Lung (tissue), 11 donors: ENCODE measurements at regions not wholly inside any gene's neighbourhood (a gene's known extent, or its start where the extent isn't known, plus 50 kb on each side); places are given as distances from the start of the nearest gene placed in this dataset.
"Not testable (repeated sequence)": the region's sequence is repeated elsewhere in the genome, so short reads cannot be mapped to it uniquely, and the experiment has no call there.

Experiments used
- ATAC-seq: fragments of 200-7000 bp; cut with Tn5 transposase; one replicate; pipeline ENCODE4 v1.9.1; 2020; ENCODE audit warnings: moderate number of reproducible peaks; ENCODE audit not compliant: insufficient read depth, low FRiP score
- DNase-seq, 3 donors: peaks; one replicate each; pipeline ENCODE4 v3.0.0-alpha.2; 2013 to 2017
- H3K27ac ChIP-seq, 2 donors: one replicate each; pipeline ENCODE4 v1.5.1; 2013; ENCODE audit warnings: mild to moderate bottlenecking in 2 of 2, moderate library complexity in 2 of 2, control low read depth in 1 of 2, inconsistent platforms in 1 of 2, low read depth in 1 of 2, low read length in 1 of 2
- H3K27me3 ChIP-seq, 3 donors: one replicate each; pipeline ENCODE4 v1.5.1; 2013; ENCODE audit warnings: low read length in 2 of 3; ENCODE audit not compliant: control insufficient read depth in 3 of 3, insufficient read depth in 3 of 3
- H3K36me3 ChIP-seq, 4 donors: one replicate each; pipeline ENCODE4 v1.5.1; 2013; ENCODE audit warnings: low read length in 4 of 4, mild to moderate bottlenecking in 1 of 4, moderate library complexity in 1 of 4; ENCODE audit not compliant: control insufficient read depth in 4 of 4, insufficient read depth in 4 of 4
- H3K4me1 ChIP-seq, 5 donors: one replicate each; pipeline ENCODE4 v1.5.1; 2013; ENCODE audit warnings: low read length in 5 of 5, mild to moderate bottlenecking in 2 of 5, moderate library complexity in 1 of 5; ENCODE audit not compliant: control insufficient read depth in 5 of 5, insufficient read depth in 5 of 5
- H3K4me3 ChIP-seq: one replicate; pipeline ENCODE4 v1.5.1; 2013; ENCODE audit warnings: mild to moderate bottlenecking, control low read depth, moderate library complexity
- H3K9ac ChIP-seq, 2 donors: one replicate each; pipeline ENCODE4 v1.5.1; 2013; ENCODE audit warnings: low read length in 2 of 2, control low read depth in 1 of 2; ENCODE audit not compliant: insufficient read depth in 1 of 2
- H3K9me3 ChIP-seq, 4 donors: one replicate each; pipeline ENCODE4 v1.5.1; 2013; ENCODE audit warnings: low read length in 3 of 4, mild to moderate bottlenecking in 1 of 4, moderate library complexity in 1 of 4; ENCODE audit not compliant: control insufficient read depth in 4 of 4, insufficient read depth in 3 of 4
- CTCF ChIP-seq: IDR thresholded peaks from 2 replicates; pipeline ENCODE4 v1.5.1; 2012; ENCODE audit warnings: mild to moderate bottlenecking; ENCODE audit errors: control extremely low read depth, extremely low read depth
- WGBS, 2 donors: extraction: QIAGEN DNeasy Blood & Tissue Kit; methylation state at CpG; one replicate each; pipeline ENCODE4 v1.1.7; 2013; 5-methylcytosine and 5-hydroxymethylcytosine counted together
- donor health status: control.
- donor health status: control.
- donor health status: Bipolar disorder and iron deficiency.
- donor health status: healthy.
- donor health status: DM: yes; HTN: yes; CAD: no.

- Histone ChIP-seq H3K4me1 (peaks cover 0 to 6% (median 0%) of the 10 kb centered on the region in 5 donors), H3K9ac (no peak overlapping the region), H3K9me3 (no peaks in the 10 kb centered on the region), H3K4me3 (no peak overlapping the region), H3K27ac (no peak overlapping the region), H3K27me3 (no peaks in the 10 kb centered on the region), H3K36me3 (no peaks in the 10 kb centered on the region)
- no peak for TF ChIP-seq CTCF
- no peak for ATAC-seq
- DNase-seq, result no peak
- 77 to 86% methylated on average over 13 of the region's 13 CpGs for WGBS, 2 donors
Observed at GRCh38 chr1:208349694-208350330, 105.6 kb upstream of the PLXNA2 start.

- 85 to 89% methylated on average over 1 of the region's 1 CpG for WGBS, 2 donors
- Histone ChIP-seq H3K9ac (no peak overlapping the region), H3K36me3 (no peaks in the 10 kb centered on the region), H3K27me3 (no peaks in the 10 kb centered on the region), H3K4me3 (no peak overlapping the region), H3K9me3 (no peaks in the 10 kb centered on the region), H3K4me1 (peaks cover 0 to 6% (median 0%) of the 10 kb centered on the region in 5 donors), H3K27ac (no peak overlapping the region)
- TF ChIP-seq CTCF, result no peak
- no peak for ATAC-seq
- no peak for DNase-seq
Observed at GRCh38 chr1:208350815-208351214, 106.6 kb upstream of the PLXNA2 start.

GRCh38 chr1:208351838-208352237 is 107.7 kb upstream of the PLXNA2 start:
- Histone ChIP-seq H3K4me1 (peaks cover 0 to 6% (median 0%) of the 10 kb centered on the region in 5 donors), H3K9ac (no peak overlapping the region), H3K27ac (no peak overlapping the region), H3K9me3 (no peaks in the 10 kb centered on the region), H3K27me3 (no peaks in the 10 kb centered on the region), H3K4me3 (no peak overlapping the region), H3K36me3 (no peaks in the 10 kb centered on the region)
- DNase-seq, result no peak
- ATAC-seq, result no peak
- WGBS, 2 donors, result 90 to 94% methylated on average over 8 of the region's 8 CpGs
- TF ChIP-seq CTCF, result no peak

- H3K27ac ChIP-seq, H3K36me3 ChIP-seq, H3K9ac ChIP-seq, DNase-seq, H3K27me3 ChIP-seq, H3K4me3 ChIP-seq, ATAC-seq, H3K9me3 ChIP-seq, H3K4me1 ChIP-seq: not testable (repeated sequence)
- 93 to 94% methylated on average over 5 of the region's 5 CpGs for WGBS, 2 donors
Observed at GRCh38 chr1:208353797-208354196, 109.6 kb upstream of the PLXNA2 start.
